Endothelial cell (in vitro differentiated cells): ENCODE measurements at regions not wholly inside any gene's neighbourhood (a gene's known extent, or its start where the extent isn't known, plus 50 kb on each side); places are given as distances from the start of the nearest gene placed in this dataset.

ENCODE experiments used
- DNase-seq: peaks from one replicate; pipeline ENCODE4 v3.0.0; 2021; ENCODE audit warnings: low spot score
- H3K27ac Mint-ChIP-seq: one replicate; pipeline ENCODE4 v1.8.0; 2021; ENCODE audit warnings: mixed read lengths, inconsistent platforms; ENCODE audit not compliant: unreplicated experiment
- H3K27me3 Mint-ChIP-seq: one replicate; pipeline ENCODE4 v1.8.0; 2021; ENCODE audit warnings: mild to moderate bottlenecking, moderate library complexity, mixed read lengths, inconsistent platforms; ENCODE audit not compliant: unreplicated experiment
- H3K36me3 Mint-ChIP-seq: one replicate; pipeline ENCODE4 v1.8.0; 2021; ENCODE audit warnings: mild to moderate bottlenecking, low read depth, mixed read lengths, inconsistent platforms; ENCODE audit not compliant: unreplicated experiment
- H3K4me1 Mint-ChIP-seq: one replicate; pipeline ENCODE4 v1.8.0; 2021; ENCODE audit warnings: mild to moderate bottlenecking, mixed read lengths, inconsistent platforms; ENCODE audit not compliant: unreplicated experiment
- H3K4me3 Mint-ChIP-seq: one replicate; pipeline ENCODE4 v1.8.0; 2021; ENCODE audit warnings: mild to moderate bottlenecking, mixed read lengths, inconsistent platforms; ENCODE audit not compliant: unreplicated experiment
- H3K9me3 Mint-ChIP-seq: one replicate; pipeline ENCODE4 v1.8.0; 2021; ENCODE audit warnings: mixed read lengths, inconsistent platforms; ENCODE audit not compliant: unreplicated experiment
- CTCF ChIP-seq: fragments of 200-600 bp; sonication (generic); IDR thresholded peaks from one replicate; pipeline ENCODE4 v1.5.0; 2021; ENCODE audit warnings: antibody characterized with exemption; ENCODE audit not compliant: unreplicated experiment

- H3K27ac Mint-ChIP-seq, result no peak overlapping the region
- DNase-seq, result no peak
- TF ChIP-seq CTCF, result no peak
- no peaks in the 10 kb centered on the region for H3K9me3 Mint-ChIP-seq
- no peaks in the 10 kb centered on the region for H3K27me3 Mint-ChIP-seq
- H3K4me1 Mint-ChIP-seq, result no peaks in the 10 kb centered on the region
- no peak overlapping the region for H3K4me3 Mint-ChIP-seq
- H3K36me3 Mint-ChIP-seq, result no peaks in the 10 kb centered on the region
Measured at GRCh38 chr1:82099170-82099569, 298.4 kb downstream of the ADGRL2 start.

- no peak for TF ChIP-seq CTCF
- DNase-seq, result no peak
- Mint-ChIP-seq H3K9me3 (no peaks in the 10 kb centered on the region), H3K27me3 (no peaks in the 10 kb centered on the region), H3K4me1 (no peaks in the 10 kb centered on the region), H3K27ac (no peak overlapping the region), H3K36me3 (no peaks in the 10 kb centered on the region), H3K4me3 (no peak overlapping the region)
Measured at GRCh38 chr1:82094136-82094535, 293.4 kb downstream of the ADGRL2 start.

- DNase-seq, result no peak
- Mint-ChIP-seq H3K27me3 (no peaks in the 10 kb centered on the region), H3K4me1 (no peaks in the 10 kb centered on the region), H3K27ac (no peak overlapping the region), H3K36me3 (no peaks in the 10 kb centered on the region), H3K9me3 (no peaks in the 10 kb centered on the region), H3K4me3 (no peak overlapping the region)
- no peak for TF ChIP-seq CTCF
Measured at GRCh38 chr1:82091729-82092128, 291.0 kb downstream of the ADGRL2 start.

- DNase-seq, result no peak
- H3K4me3 Mint-ChIP-seq, result no peak overlapping the region
- TF ChIP-seq CTCF, result no peak
- H3K27me3 Mint-ChIP-seq, result no peaks in the 10 kb centered on the region
- no peaks in the 10 kb centered on the region for H3K36me3 Mint-ChIP-seq
- H3K9me3 Mint-ChIP-seq, result no peaks in the 10 kb centered on the region
- no peaks in the 10 kb centered on the region for H3K4me1 Mint-ChIP-seq
- no peak overlapping the region for H3K27ac Mint-ChIP-seq
Measured at GRCh38 chr1:82091265-82091664, 290.5 kb downstream of the ADGRL2 start.

- Mint-ChIP-seq H3K27me3 (no peaks in the 10 kb centered on the region), H3K4me1 (no peaks in the 10 kb centered on the region), H3K27ac (no peak overlapping the region), H3K36me3 (no peaks in the 10 kb centered on the region), H3K9me3 (no peaks in the 10 kb centered on the region), H3K4me3 (no peak overlapping the region)
- TF ChIP-seq CTCF, result peak; percentile 48
- DNase-seq, result no peak
Measured at GRCh38 chr1:82090104-82090503, 289.4 kb downstream of the ADGRL2 start.
